Spleen (tissue), 11 donors: ENCODE measurements at regions not wholly inside any gene's neighbourhood (a gene's known extent, or its start where the extent isn't known, plus 50 kb on each side); places are given as distances from the start of the nearest gene placed in this dataset.

ENCODE experiments used
- DNase-seq: peaks from one replicate; pipeline ENCODE4 v3.0.0-alpha.2; 2020
- H3K27ac ChIP-seq, 8 donors: fragments of 200-600 bp; sonication (generic) in 7 of 8; 1 replicate in 4 of 8; 2 replicates in 4 of 8; pipeline versions ENCODE4 v1.5.0 to v1.8.0; 2016 to 2021; ENCODE audit warnings: inconsistent platforms in 4 of 8, mild to moderate bottlenecking in 4 of 8, moderate library complexity in 1 of 8
- H3K27me3 ChIP-seq, 7 donors: fragments of 200-600 bp; sonication (generic) in 6 of 7; replicated peaks in 1 of 7; 1 replicate in 4 of 7; 2 replicates in 3 of 7; pipeline versions ENCODE4 v1.5.0 to v1.8.0; 2016 to 2021; ENCODE audit warnings: inconsistent platforms in 3 of 7, mild to moderate bottlenecking in 1 of 7
- H3K36me3 ChIP-seq, 6 donors: fragments of 200-600 bp; sonication (generic) in 5 of 6; 1 replicate in 4 of 6; 2 replicates in 2 of 6; pipeline versions ENCODE4 v1.5.0 to v1.8.0; 2016 to 2021; ENCODE audit warnings: inconsistent platforms in 2 of 6
- H3K4me1 ChIP-seq, 6 donors: fragments of 200-600 bp; sonication (generic) in 5 of 6; 1 replicate in 3 of 6; 2 replicates in 3 of 6; pipeline versions ENCODE4 v1.5.0 to v1.8.0; 2016 to 2021; ENCODE audit warnings: inconsistent platforms in 3 of 6
- H3K4me3 ChIP-seq, 8 donors: fragments of 200-600 bp; sonication (generic) in 7 of 8; 1 replicate in 4 of 8; 2 replicates in 4 of 8; pipeline versions ENCODE4 v1.5.0 to v1.8.0; 2016 to 2021; ENCODE audit warnings: inconsistent platforms in 4 of 8, mild to moderate bottlenecking in 4 of 8, moderate library complexity in 2 of 8
- H3K9me3 ChIP-seq, 8 donors: fragments of 200-600 bp; sonication (generic) in 7 of 8; 1 replicate in 4 of 8; 2 replicates in 4 of 8; pipeline versions ENCODE4 v1.5.0 to v1.8.0; 2016 to 2021; ENCODE audit warnings: inconsistent platforms in 4 of 8
- POLR2A ChIP-seq, 3 donors: fragments of 450-650 bp; IDR thresholded peaks; one replicate each; pipeline ENCODE4 v1.5.1; 2017; ENCODE audit warnings: antibody characterized with exemption in 3 of 3, mild to moderate bottlenecking in 1 of 3
- POLR2AphosphoS5 ChIP-seq, 3 donors: sonication (generic); formaldehyde crosslinking; IDR thresholded peaks; one replicate each; pipeline ENCODE4 v1.5.1; 2017; ENCODE audit warnings: antibody characterized with exemption in 3 of 3
- WGBS, 5 donors: extraction: QIAGEN DNeasy Blood & Tissue Kit in 3 of 5; methylation state at CpG; one replicate each; pipeline versions ENCODE4 v1.1.5 to v1.1.7; 2013 to 2018; 5-methylcytosine and 5-hydroxymethylcytosine counted together
- intact Hi-C: fragments of 100-400 bp; cut with DNase I; formaldehyde crosslinking; loops from one replicate; pipeline ENCODE4 v1.15.0; 2023; ENCODE audit warnings: low total_unique reads
- TF ChIP-seq, protein P1 (sequence below), 11 experiments: fragments of 200-600 bp in 7 of 11; fragments of 450-650 bp in 4 of 11; sonication (generic) in 4 of 11; IDR thresholded peaks in 8 of 11; conservative IDR thresholded peaks in 3 of 11; 1 replicate in 7 of 11; 2 replicates in 4 of 11; pipeline versions ENCODE4 v1.4.0 to v1.8.0; 2016 to 2021; ENCODE audit warnings: antibody characterized with exemption in 11 of 11, inconsistent platforms in 4 of 11, mild to moderate bottlenecking in 1 of 11
- donor health status: healthy with polysubstance abuse.
- donor health status: DM: no; HTN: no; CAD: no; lungs with moderate emphysema.
- donor health status: DM: no; HTN: no; CAD: no.
- donor health status: Bipolar disorder and iron deficiency.
- donor health status: healthy.
- donor health status: DM: no; HTN: no; CAD: no.
- donor health status: DM: yes; HTN: yes; CAD: no.

DNA sequence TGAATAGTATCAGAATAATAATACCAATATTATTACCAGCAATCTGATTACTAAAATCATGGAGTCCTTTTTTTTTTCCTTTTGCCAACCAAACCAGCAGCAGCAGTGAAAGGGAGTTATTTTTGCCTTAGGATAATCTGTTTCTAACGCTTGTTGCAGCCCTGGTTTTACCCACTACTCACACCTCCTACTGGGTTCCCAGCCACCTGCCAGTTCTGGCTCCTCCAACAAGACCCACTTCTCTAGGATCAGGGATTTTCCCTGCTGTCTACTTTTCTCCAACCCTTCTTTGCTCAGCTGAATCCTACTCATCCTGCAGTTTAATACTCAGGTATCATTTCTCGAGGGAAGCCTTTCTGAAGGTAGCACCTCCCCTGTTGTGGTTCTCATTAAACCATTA lies 96.8 kb upstream of the BCAR3 start:
- DNase-seq: no peak
- H3K27me3 ChIP-seq: no peaks in the 10 kb centered on the region
- H3K4me3 ChIP-seq: no peak overlapping the region
- WGBS, 5 donors: 92 to 98% (median 95%) methylated on average over 2 of the region's 2 CpGs
- no peaks in the 10 kb centered on the region for H3K36me3 ChIP-seq
- no peak overlapping the region for H3K27ac ChIP-seq
- intact Hi-C loops: no loop called here
- no peaks in the 10 kb centered on the region for H3K4me1 ChIP-seq
- TF ChIP-seq, protein P1, sequence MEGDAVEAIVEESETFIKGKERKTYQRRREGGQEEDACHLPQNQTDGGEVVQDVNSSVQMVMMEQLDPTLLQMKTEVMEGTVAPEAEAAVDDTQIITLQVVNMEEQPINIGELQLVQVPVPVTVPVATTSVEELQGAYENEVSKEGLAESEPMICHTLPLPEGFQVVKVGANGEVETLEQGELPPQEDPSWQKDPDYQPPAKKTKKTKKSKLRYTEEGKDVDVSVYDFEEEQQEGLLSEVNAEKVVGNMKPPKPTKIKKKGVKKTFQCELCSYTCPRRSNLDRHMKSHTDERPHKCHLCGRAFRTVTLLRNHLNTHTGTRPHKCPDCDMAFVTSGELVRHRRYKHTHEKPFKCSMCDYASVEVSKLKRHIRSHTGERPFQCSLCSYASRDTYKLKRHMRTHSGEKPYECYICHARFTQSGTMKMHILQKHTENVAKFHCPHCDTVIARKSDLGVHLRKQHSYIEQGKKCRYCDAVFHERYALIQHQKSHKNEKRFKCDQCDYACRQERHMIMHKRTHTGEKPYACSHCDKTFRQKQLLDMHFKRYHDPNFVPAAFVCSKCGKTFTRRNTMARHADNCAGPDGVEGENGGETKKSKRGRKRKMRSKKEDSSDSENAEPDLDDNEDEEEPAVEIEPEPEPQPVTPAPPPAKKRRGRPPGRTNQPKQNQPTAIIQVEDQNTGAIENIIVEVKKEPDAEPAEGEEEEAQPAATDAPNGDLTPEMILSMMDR (IDR thresholded peaks at IDR 0.05 in 8 of 11, conservative IDR thresholded peaks at IDR 0.05 in 3 of 11): no peak
- TF ChIP-seq POLR2AphosphoS5 (IDR thresholded peaks at IDR 0.05) (no peak), POLR2A (IDR thresholded peaks at IDR 0.05) (no peak)
- no peaks in the 10 kb centered on the region for H3K9me3 ChIP-seq

DNA sequence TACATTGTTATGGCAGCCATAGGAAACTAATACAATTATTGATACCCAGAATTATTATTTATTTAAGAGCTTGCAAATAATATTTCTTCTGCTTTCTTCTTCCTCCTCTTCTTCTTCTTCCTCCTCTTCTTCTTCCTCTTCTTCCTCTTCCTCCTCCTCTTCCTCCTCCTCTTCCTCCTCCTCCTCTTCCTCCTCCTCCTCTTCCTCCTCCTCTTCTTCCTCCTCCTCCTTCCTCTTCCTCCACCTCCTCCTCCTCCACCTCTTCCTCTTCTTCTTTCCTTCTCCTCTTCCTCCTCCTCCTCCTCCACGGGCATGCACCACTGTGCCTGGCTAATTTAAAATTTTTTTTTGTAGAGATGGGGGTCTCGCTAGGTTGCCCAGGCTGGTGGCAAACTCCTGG lies 95.6 kb upstream of the BCAR3 start:
- WGBS, 5 donors: 66 to 83% (median 70%) methylated on average over 2 of the region's 2 CpGs
- H3K4me3 ChIP-seq: no peak overlapping the region
- H3K36me3 ChIP-seq: no peaks in the 10 kb centered on the region
- intact Hi-C loops: no loop called here
- H3K27me3 ChIP-seq: no peaks in the 10 kb centered on the region
- no peak overlapping the region for H3K27ac ChIP-seq
- TF ChIP-seq, protein P1 (IDR thresholded peaks at IDR 0.05 in 8 of 11, conservative IDR thresholded peaks at IDR 0.05 in 3 of 11): no peak
- no peak for TF ChIP-seq POLR2AphosphoS5 (IDR thresholded peaks at IDR 0.05)
- no peak for TF ChIP-seq POLR2A (IDR thresholded peaks at IDR 0.05)
- no peaks in the 10 kb centered on the region for H3K9me3 ChIP-seq
- H3K4me1 ChIP-seq: no peaks in the 10 kb centered on the region
- DNase-seq: no peak

DNA sequence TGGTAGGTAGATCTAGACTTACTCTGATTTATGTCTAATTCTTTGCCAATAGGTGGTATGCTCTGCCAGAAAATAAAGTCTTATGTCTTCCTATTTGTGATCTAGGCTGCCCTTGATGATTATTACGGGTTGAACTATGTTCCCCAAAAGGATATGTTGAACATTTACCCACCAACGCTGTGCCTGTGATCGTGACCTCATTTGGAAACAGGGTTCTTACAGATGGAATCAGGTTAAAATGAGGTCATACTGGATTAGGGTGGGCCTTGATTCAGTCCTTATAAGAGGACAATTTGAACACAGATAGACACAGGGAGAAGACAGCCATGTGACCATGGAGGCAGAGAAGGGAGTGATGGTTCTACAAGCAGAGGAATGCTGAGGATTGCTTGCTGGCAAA lies 95.1 kb upstream of the BCAR3 start:
- no peak overlapping the region for H3K4me3 ChIP-seq
- no peaks in the 10 kb centered on the region for H3K27me3 ChIP-seq
- no peaks in the 10 kb centered on the region for H3K4me1 ChIP-seq
- no peak for DNase-seq
- 86 to 93% (median 88%) methylated on average over 3 of the region's 3 CpGs for WGBS, 5 donors
- intact Hi-C loops: no loop called here
- no peaks in the 10 kb centered on the region for H3K36me3 ChIP-seq
- no peak overlapping the region for H3K27ac ChIP-seq
- no peaks in the 10 kb centered on the region for H3K9me3 ChIP-seq
- TF ChIP-seq POLR2A (IDR thresholded peaks at IDR 0.05) (no peak), POLR2AphosphoS5 (IDR thresholded peaks at IDR 0.05) (no peak)
- TF ChIP-seq, protein P1 (IDR thresholded peaks at IDR 0.05 in 8 of 11, conservative IDR thresholded peaks at IDR 0.05 in 3 of 11): no peak

DNA sequence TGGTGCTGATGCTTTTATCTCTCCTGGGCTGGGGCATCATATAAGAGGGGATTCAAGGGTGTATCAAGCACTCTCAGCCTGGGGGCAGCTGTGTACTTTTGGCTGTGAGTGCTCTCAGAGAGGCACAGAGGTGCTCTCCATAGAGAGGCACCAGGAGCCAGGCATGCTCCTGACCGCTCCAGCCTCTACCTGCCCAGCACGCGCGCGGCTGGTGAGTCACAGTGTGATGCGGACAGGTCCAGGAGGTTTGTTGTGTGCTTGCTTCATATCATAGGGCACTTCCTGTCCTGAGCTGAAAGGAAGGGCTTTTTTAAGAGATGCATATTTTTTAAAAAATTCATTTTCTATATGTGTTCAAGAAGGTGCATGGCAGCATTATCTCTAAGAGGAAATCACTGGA lies 93.6 kb upstream of the BCAR3 start:
- no peaks in the 10 kb centered on the region for H3K27me3 ChIP-seq
- no peak for DNase-seq
- TF ChIP-seq POLR2AphosphoS5 (IDR thresholded peaks at IDR 0.05) (no peak), POLR2A (IDR thresholded peaks at IDR 0.05) (no peak)
- TF ChIP-seq, protein P1 (IDR thresholded peaks at IDR 0.05 in 8 of 11, conservative IDR thresholded peaks at IDR 0.05 in 3 of 11): no peak
- no peaks in the 10 kb centered on the region for H3K36me3 ChIP-seq
- no peaks in the 10 kb centered on the region for H3K9me3 ChIP-seq
- H3K4me1 ChIP-seq: no peaks in the 10 kb centered on the region
- no peak overlapping the region for H3K4me3 ChIP-seq
- 84 to 95% (median 90%) methylated on average over 6 of the region's 6 CpGs for WGBS, 5 donors
- no peak overlapping the region for H3K27ac ChIP-seq
- intact Hi-C loops: no loop called here
